ENCODE measurements at regions not wholly inside any gene's neighbourhood (a gene's known extent, or its start where the extent isn't known, plus 50 kb on each side); places are given as distances from the start of the nearest gene placed in this dataset.

DNA sequence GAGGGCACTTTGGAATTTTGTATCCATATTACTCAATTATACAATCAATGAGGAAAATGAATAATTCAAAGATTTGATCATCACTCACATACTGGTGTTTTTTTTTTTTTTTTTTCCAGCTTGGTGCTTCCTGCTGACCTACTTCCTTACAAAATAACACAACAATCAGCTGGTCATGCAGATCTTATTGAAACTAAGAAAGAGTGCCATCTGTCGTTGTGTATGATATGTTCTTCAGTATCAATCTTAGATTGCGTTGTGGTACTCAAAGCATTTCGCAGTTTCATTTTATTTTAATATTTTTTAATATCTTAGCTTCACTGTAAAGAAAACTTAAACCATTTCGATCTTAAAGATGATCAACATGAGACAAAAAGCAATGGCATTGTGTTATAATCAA lies 155.6 kb downstream of the OGFRL1 start:
- DNase-seq: no peak

DNA sequence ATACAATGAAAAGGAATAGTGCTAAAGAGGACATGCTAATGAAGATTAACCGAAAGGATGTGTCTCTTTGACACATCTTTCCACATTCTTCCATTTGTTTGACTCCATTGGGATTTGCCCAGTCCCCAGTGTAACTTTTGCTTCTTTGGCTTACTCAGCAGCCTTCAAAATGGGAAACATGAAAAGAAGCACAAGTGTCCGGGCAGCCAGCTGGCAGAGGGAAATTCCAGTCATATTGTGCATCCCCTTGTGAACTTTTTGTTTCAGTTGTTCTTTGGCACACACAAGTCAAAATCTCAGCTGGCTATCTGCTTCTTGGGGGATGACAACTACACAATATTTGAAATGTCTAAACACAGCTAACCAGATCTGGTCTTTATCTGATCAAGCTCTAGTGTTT lies 157.4 kb downstream of the OGFRL1 start:
- no peak for DNase-seq

DNA sequence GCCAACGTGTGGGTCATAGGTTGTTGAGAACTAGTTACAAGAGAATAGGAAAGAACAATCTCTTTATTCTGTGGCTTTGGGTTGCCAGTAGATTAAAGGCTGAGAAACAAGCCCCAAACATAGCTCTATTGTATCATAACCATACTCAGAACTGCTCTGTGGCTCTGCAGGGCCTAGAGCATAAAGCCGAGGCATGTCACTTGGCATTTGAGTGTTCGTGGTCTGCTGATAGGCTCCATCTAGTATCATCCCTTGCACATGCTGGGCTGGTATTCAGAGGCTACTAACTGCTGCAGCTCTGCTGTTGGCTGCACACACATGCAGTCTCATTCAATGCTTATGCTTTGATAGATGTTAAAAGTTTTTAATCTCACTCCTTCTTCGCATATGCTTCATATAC lies 157.9 kb downstream of the OGFRL1 start:
- no peak for DNase-seq

DNA sequence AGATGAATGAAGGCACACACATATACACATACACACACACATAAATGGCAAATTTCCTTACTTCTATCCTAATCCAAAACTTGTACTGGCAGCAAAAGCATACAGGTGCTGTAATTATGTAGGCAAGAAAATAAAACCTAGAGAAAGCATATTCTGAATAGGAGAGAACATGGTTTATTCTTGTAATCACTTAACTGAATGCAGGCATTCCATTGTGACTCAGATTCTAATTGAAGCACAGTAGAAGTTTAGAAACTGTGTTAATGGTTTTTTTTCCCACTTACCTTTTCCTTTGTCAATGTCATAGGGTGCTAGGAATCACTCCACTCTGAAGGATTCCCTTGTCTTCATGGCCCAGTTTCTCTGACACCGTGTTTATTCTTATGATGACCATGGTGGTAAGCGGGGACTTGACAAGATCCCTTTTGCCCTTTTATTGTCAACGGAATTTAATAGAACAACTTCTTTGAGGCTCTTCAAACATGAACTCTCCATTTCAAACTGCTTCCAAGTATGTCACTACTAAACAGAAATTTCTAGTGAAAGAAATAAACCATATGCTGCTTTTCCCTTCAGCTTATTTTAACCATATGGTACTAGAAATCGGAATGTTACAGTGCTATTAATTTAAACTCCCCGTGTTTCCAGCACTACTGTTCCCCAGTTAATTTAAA lies 164.2 kb downstream of the OGFRL1 start:
- DNase-seq: no peak

GRCh38 chr6:71453371-71453706 lies 164.7 kb downstream of the OGFRL1 start:
- no peak for DNase-seq

GRCh38 chr6:71454056-71454455 lies 165.4 kb downstream of the OGFRL1 start:
- no peak for DNase-seq

DNA sequence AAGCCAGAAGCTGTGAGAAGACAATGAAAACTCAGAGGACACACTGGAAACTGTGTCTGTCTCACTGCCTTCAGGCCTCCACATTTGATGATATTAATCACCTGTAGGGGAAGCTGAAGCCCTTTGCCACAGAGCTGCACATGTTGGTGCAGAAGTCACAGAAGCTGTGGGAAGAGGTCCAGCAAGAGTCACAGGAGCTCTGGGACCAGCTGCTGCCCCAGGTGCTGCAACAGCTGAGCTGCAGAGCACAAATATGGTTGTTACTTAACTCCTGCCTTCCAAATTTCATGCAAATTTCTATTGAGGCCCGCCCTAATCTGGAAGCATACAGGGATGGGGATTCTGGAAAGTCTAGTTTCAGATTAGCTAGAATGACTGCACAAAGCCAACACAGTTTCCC lies 169.3 kb downstream of the OGFRL1 start:
- DNase-seq: no peak

- DNase-seq: peak; percentile 3
Observed at GRCh38 chr6:71459162-71459561, 170.6 kb downstream of the OGFRL1 start.

DNA sequence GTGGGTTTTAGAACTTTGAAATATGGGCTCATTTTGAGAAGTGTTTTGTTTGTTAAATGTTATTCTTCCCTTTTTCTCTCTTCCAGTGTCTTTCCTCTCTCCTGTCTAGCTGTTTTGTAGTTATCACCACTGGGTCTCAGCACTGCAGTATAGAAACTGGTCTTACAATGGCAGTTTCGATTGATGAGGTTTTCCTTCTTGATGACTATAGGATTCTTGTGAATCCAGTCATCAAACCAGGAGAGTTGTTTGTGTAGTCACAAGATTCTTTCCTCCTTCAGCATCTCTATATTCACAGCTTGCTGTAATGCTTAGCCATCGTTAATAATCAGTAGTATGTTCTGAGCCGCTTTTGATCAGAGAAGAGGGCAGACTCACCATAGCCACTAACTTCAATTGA lies 172.3 kb downstream of the OGFRL1 start:
- DNase-seq: no peak

DNA sequence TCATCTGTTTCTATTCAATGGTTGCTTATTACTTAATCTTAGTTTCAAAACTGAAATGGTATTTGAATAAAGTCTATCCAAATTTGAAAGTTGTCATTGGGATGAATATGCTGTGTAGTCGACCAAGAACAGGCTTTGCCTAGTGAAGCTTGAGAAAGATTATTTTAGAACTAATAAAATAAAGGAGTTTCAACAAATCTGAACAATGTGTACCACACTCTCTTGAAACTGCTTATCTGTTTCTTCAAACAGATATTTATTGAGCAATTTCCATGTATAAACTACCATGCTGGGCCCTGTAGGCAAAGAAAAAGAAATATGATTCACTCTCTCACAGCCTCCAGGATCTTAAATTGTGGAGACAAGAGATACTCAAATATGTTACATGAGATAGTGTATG lies 174.4 kb downstream of the OGFRL1 start:
- no peak for DNase-seq

DNA sequence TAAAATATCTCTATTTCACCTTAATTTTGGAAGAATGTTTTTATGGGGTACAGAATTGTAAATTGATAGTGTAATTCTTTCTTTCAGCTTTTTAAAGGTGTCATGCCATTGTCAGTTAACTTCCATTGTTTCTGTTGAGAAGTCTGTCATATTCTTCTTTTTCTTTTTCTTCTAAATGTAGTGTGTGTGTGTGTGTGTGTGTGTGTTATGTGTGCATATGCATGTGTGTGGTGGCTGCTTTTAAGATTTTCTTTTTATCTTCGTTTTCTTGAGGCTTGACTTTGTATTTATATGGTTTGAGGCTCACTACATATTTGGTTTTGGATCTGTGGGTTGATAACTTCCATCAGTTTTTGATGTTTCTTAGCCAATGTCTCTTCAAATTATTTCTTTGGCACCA lies 176.5 kb downstream of the OGFRL1 start:
- DNase-seq: no peak

GRCh38 chr6:71466362-71466761 lies 177.8 kb downstream of the OGFRL1 start:
- DNase-seq: no peak

- no peak for DNase-seq
Observed at GRCh38 chr6:71468038-71468437, 179.4 kb downstream of the OGFRL1 start.

DNA sequence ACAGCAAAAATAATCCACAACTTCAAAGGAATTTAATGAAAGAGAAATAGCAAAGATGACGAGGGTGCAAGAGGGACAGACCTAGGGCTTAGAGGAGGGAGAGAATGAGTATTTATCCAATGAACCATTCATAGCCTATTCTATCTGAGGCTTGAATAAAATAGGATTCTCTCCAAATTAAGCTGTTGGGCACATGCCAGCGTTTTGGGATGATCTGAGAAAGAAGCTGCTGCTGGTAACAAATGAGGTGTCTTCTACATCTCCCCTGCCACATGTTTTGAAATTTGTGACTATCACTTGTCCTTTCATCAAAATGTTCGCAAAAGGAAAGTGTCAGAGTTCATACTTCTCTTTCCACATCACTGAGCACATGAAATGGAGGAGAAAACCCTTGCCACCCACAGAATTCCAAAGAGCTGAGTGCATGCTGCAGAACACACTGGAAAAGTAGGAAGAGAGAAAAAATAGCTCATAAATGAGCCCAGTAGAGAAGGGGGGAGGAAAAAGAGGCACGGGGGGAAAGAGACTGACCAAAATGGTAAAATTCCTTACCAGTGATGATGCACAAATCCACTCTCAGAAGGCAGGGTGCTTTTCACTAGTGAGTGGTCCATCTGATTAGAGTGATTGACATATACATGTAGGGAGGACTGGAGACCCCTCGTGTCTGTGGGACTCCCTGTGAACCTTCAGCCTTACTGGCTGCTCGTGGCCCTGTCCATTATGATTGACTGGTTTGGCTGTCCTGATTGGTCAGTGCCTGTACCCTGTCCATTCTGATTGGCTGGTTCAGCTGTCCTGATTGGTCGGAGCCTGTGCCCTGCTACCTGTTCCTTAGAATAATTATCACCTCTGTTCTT lies 180.5 kb downstream of the OGFRL1 start:
- DNase-seq: no peak

DNA sequence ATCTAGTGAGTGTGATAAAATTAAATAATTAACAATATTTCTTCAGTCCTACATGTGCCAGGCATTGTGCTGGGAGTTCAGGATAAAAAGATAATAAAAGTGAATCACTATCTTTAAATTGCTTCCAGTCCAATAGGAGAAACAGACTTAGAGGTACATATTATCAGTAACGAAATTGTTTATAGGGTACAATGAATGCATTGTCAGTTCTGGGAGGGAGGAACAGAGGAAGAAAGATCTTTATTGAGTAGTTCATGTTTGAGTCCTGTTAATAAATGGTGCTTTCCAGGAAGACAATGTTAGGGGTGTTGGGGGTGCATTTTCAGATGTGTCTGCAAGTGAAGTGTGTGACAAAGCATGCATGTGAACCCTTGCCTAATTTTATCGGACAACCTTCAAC lies 183.1 kb downstream of the OGFRL1 start:
- no peak for DNase-seq

DNA sequence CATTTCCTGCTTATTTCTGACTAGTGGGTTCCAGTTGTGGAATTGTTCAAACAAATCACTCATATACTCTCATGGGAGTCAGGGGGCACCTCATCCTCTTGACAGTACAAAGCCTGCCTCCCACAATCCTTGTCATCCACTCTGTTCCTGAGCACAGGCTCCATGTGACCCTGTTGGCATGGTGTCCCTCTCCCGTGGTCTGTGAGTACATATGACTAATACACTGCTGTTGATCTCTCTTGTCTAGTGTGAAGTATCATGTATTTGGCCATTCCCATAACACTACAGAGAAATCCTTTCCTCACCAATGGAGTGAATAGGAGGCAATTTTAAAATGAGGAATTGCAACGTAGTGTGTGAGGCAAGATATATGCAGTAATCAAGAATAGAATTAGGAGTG lies 185.3 kb downstream of the OGFRL1 start:
- DNase-seq: no peak

GRCh38 chr6:71474942-71475341 lies 186.3 kb downstream of the OGFRL1 start:
- DNase-seq: no peak

- DNase-seq: no peak
Observed at GRCh38 chr6:71476371-71476770, 187.8 kb downstream of the OGFRL1 start.

DNA sequence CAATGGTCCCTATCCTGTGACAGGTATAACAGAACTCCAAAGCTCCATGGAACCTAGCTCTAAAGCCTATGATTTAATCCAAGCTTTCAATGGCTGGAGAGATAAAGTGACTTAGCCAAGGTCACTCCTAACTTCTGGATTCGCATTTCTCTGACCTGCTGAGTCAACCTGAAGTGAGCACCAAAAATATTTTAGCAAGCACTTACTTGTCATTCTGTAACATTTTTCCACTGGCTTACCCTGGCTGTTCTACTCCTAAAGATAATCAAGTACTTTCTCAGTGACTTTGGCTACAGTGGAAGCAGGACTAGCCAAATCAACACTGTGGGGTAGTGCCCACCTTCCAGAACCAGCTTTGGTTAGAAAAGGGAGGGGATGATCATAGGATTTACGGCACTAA lies 188.3 kb downstream of the OGFRL1 start:
- DNase-seq: no peak

- no peak for DNase-seq
Observed at GRCh38 chr6:71478834-71479541, 190.4 kb downstream of the OGFRL1 start.

DNA sequence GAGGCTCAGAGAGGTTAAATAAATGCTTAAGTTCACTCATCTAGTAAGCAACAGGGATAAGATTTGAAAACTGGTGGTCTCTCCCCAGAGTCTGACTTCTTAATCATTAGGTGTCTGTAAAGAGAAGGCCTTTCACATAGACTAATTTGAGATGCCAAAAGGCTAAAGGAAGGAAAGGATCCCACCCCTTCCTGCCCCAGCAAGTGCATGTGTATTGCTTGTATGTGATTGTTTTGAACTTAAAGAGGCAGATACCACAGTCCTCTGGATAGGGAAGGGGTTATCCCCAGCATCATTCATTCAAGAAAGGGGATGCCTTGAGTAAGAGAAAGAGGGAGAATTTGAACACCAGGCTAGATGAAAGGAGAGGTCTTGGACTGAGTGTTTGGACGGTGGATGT lies 192.0 kb downstream of the OGFRL1 start:
- no peak for DNase-seq

- DNase-seq: no peak
Observed at GRCh38 chr6:71481011-71481410, 192.4 kb downstream of the OGFRL1 start.

DNA sequence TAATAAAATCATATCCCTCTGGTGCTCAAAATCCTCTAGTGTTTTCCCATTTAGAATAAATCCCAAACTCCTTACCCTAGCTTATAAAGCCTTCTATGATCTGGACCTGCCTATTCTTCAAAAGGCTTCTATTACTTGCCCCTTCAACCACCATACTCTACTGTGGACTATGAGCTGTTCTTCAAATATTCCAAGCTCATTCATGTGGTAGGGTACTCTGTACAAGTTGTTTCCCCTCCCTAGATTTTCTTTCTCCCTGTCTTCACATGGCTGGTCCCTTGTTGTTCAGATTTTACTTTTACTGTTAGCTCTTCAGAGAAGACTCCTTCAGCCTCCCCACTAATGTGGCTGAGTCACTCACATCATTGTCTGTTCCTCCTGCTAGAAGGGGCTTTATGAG lies 193.2 kb downstream of the OGFRL1 start:
- no peak for DNase-seq

GRCh38 chr6:71482742-71483141 lies 194.1 kb downstream of the OGFRL1 start:
- no peak for DNase-seq

Measured in NCI-H510A (cell line).